GM13976 (cell line): ENCODE measurements at regions not wholly inside any gene's neighbourhood (a gene's known extent, or its start where the extent isn't known, plus 50 kb on each side); places are given as distances from the start of the nearest gene placed in this dataset.

ENCODE experiments used
- DNase-seq: peaks from one replicate; pipeline ENCODE4 v3.0.0; 2012; ENCODE audit warnings: low spot score
- in situ Hi-C: fragments of 300-500 bp; cut with MboI; formaldehyde crosslinking; loops from one replicate; pipeline ENCODE4 v1.12.0; 2022; ENCODE audit warnings: low sequenced_read_pairs, mixed read lengths, inconsistent platforms; ENCODE audit not compliant: unreplicated experiment
- TF ChIP-seq, protein P1 (sequence below): IDR thresholded peaks from 2 replicates; pipeline ENCODE4 v1.5.1; 2012; ENCODE audit warnings: borderline replicate concordance, mild to moderate bottlenecking; ENCODE audit not compliant: insufficient read depth; ENCODE audit errors: extremely low read depth, missing control alignments, control extremely low read depth

- in situ Hi-C loops: no loop called here
- TF ChIP-seq, protein P1, sequence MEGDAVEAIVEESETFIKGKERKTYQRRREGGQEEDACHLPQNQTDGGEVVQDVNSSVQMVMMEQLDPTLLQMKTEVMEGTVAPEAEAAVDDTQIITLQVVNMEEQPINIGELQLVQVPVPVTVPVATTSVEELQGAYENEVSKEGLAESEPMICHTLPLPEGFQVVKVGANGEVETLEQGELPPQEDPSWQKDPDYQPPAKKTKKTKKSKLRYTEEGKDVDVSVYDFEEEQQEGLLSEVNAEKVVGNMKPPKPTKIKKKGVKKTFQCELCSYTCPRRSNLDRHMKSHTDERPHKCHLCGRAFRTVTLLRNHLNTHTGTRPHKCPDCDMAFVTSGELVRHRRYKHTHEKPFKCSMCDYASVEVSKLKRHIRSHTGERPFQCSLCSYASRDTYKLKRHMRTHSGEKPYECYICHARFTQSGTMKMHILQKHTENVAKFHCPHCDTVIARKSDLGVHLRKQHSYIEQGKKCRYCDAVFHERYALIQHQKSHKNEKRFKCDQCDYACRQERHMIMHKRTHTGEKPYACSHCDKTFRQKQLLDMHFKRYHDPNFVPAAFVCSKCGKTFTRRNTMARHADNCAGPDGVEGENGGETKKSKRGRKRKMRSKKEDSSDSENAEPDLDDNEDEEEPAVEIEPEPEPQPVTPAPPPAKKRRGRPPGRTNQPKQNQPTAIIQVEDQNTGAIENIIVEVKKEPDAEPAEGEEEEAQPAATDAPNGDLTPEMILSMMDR: no peak
- no peak for DNase-seq
Measured at GRCh38 chr1:57719274-57719673, 295.4 kb upstream of the DAB1 start.

GRCh38 chr1:57713501-57713900 lies 289.6 kb upstream of the DAB1 start:
- in situ Hi-C loops: no loop called here
- DNase-seq: no peak
- TF ChIP-seq, protein P1: no peak

DNA sequence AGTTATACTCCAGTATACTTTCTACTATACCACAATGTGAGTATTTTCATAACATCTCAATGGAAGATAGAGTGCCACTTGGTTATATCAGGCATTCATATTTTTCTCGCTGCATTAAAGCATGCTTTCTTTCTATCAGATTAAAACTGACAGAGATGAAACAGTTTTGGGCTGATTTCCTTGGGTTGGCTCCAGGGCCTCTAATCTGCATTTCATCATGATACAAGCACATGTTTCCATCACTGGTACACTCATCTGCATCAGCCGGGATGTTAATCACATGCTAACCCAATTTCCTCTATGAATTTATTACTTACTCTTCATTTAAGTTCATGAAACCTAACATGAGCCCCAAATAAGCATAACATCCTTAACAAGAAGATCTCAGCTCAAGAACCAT lies 289.0 kb upstream of the DAB1 start:
- in situ Hi-C loops: no loop called here
- no peak for DNase-seq
- TF ChIP-seq, protein P1: no peak

- in situ Hi-C loops: no loop called here
Measured at GRCh38 chr1:57711326-57711725, 287.5 kb upstream of the DAB1 start.

GRCh38 chr1:57707631-57708030 lies 283.8 kb upstream of the DAB1 start:
- in situ Hi-C loops: no loop called here
- DNase-seq: no peak
- TF ChIP-seq, protein P1: no peak

More at GRCh38 chr1:57711326-57711725, 287.5 kb upstream of the DAB1 start:
- DNase-seq: no peak
- TF ChIP-seq, protein P1: no peak

DNA sequence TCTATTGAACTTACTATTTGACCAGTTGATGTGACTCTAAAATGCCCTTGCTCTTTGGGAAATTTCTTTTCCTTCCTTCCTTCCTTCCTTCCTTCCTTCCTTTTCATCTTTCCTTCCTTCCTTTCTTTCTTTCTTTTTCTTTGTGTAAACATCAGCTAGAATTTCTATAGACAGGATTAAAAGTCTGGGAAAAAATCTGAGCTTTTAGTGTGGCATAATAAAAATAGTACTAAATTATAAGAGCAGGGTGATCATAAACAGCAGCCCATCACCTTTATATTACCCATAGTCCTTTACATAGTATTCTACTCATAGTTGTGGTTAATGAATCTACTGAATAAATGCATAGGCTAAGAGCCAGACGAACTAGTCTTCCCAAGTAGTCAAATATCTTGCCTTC lies 281.0 kb upstream of the DAB1 start:
- no peak for DNase-seq
- TF ChIP-seq, protein P1: no peak
- in situ Hi-C loops: no loop called here

DNA sequence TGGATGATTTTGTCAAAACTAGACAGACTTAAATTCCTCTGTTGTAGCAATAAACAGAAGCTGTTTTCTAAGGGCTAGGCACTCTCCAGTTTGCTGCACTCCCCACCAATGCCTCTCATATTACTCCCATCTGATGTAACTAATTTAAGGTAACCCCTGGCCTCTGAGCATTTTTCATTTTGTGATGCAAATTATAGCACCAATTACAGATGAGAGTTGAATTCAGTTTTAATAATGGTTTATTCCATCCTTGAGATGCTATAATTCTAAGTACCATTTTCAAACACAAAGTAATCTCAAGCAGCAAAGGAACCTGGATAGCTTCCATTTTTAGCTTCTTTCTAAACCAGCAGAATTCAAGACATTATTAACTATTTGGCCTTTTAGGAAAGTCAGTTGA lies 280.4 kb upstream of the DAB1 start:
- in situ Hi-C loops: no loop called here
- TF ChIP-seq, protein P1: no peak
- no peak for DNase-seq
